GM21576 (cell line): ENCODE measurements at regions not wholly inside any gene's neighbourhood (a gene's known extent, or its start where the extent isn't known, plus 50 kb on each side); places are given as distances from the start of the nearest gene placed in this dataset.

ENCODE experiments used
- ATAC-seq: cut with Tn5 transposase; IDR thresholded peaks from one replicate; pipeline ENCODE4 v1.9.1; 2021; ENCODE audit warnings: mild to moderate bottlenecking, moderate library complexity; ENCODE audit not compliant: unreplicated experiment

DNA sequence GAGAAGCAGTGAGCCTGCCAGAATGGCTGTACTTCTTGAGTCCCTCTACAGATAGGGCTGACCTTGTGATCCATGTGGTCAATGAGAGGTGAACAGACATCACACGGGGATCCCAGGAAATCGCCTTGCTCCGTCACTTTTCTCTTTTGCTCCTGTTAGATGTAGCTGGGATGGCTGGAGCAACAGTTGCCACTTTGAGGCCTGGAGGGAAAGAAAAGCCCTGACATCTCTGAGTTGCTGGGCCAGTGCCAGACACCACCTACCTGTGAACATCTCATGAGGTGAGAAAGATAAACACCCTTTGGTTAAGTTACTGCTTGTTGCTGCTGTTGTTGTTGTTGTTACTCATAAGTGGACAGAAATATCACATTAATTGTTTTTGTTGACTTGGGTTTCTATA, 840.3 kb downstream of the TBC1D22A start:
- ATAC-seq, result no peak

DNA sequence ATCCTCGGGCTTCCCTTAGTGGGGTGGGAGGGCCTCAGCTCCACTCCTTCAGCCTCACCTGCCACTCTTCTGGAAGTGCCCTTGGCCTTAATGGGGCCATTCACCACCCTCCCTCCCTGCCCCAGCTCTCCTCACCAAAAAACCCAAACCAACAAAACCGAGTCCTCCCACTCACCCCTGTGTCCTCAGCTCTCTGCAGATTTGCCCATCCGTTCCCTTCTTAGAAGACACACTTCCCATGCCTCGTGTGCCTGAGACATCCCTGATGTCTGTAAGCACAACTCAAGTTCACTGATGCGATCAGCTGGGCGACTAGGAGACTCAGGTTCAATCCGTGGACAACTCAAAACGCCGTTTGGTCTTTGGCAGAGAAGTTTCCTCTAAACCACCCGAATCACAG, 839.2 kb downstream of the TBC1D22A start:
- ATAC-seq, result no peak

DNA sequence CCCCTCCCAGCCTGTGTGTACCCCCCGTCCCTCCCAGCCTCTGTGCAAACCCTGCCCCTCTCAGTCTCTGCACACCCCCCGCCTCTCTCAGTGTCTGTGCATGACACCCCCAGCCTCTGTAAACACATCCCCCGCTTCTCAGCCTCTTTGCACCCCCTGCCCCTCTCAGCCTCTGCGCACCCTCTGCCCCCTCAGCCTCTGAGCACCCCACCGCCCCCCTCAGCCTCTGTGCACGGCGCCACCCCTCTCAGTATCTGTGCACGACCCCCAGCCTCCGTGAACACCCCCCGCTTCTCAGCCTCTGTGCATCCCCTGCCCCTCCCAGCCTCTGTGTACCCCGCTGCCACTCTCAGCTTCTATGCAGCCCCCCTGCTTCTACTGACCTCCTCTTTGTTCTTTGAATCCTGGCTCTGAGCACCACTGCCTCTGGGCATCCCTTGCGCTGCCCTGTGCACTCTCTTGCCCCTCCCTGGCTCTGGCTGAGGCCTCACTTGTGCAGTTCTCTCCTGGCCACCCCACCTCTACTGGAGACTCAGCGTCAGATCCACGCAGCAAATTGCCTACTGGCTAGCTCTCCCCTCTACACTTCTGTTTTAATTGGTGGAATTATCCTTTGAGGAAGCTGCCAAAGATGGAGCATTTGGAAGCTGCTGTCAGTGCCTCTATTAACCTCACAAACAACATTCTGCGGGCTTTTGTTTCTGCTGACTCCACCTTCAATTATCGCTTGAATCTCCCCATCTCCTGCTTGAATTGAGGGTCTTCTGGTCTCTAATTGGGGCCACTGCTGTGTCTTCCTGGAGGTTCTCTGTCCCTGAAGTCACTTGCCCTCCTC, 838.6 kb downstream of the TBC1D22A start:
- no peak for ATAC-seq

DNA sequence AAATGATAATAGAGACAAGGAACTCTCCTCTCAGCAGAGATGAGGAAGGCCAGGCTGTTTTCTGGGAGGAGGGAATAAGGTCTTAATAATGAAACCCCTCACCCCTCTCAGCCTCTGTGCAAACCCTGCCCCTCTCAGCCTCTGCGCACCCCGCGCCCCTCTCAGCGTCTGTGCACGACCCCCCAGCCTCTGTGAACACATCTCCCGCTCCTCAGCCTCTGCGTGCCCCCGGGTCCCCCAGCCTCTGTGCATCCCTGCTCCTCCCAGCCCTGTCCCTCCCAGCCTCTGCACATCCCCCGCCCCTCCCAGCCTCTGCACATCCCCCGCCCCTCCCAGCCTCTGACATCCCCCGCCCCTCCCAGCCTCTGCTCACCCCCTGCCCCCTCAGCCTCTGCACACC, 837.8 kb downstream of the TBC1D22A start:
- no peak for ATAC-seq

DNA sequence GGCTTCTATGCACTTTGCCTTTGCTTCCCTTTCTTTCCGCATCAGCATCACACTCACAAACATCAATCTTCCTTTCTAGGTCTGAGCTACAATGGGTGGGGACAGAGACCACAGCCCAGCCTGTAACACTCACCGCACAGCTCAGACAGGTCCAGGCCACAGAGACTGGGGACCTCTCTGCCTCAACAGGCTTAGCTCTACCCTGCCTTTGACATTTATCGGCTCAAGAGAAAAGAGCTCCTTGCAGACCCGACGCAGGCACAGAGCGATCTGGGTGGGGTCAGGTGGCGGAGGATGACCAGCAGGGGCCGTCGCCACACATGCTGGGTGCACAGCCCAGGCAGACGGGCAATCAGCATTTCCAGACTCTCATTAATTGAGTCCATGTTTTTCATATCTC, 837.3 kb downstream of the TBC1D22A start:
- no peak for ATAC-seq

DNA sequence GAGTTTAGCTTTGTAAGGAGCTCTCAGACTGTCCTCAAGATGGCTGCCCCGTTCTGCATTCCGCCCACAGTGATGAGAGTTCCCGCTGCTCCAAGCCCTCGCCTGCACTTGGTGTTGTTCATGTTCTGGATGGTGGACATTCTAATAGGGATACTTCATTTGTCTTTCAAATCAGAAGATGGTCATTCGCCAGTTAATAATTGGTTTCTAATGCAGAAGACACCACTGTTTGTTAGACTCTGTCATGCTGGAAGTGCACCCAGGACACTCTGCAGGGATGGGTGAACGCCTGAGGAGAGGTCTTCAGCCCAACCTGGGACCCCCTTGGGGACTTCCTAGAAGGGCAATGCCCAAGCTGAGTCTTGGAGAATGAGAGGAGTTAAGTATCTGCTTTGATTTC, 836.4 kb downstream of the TBC1D22A start:
- ATAC-seq, result no peak

DNA sequence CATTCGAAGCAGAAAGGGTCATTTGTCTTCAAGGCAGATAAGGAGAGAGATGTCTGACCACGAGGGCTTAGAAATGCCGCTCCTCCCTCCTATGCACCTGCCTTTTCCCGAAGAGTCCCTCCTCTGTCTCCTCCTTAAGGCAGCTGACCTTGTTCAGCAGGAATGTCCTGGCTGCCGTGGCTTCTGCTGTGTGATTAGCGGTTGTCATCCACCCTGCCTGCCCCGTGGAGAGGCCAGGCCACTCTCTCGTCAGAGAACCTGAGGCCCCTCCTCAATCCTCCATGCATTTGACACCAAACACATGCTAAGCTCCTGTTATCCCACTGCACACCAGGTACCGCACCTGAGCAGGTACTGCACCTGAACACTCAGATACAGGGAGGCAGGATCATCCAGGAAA, 834.6 kb downstream of the TBC1D22A start:
- no peak for ATAC-seq

DNA sequence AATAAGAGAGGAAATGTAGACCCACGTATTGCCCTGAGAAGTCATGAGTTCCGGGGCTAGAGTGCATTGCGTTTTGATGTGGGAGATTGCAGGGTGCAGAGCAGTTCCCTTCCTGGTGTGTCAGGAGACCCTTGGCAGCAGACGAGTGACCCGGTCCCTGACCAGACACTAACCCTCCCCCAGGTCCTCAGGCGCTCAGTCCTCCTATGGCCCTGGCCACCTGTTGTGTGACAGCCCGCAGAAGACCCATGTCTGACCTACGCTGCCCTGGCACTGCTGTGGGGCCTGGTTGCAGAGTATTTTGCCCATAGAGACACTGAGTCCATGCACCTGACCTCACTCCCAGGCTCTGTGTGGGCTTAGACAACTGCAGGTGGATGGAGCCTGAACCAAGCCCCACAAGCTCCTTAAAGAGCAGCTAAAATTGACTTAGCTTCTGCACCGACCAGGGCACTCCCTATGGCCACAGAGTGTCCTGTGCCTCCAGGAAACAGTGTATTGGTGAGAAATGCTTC, 833.8 kb downstream of the TBC1D22A start:
- ATAC-seq, result no peak

DNA sequence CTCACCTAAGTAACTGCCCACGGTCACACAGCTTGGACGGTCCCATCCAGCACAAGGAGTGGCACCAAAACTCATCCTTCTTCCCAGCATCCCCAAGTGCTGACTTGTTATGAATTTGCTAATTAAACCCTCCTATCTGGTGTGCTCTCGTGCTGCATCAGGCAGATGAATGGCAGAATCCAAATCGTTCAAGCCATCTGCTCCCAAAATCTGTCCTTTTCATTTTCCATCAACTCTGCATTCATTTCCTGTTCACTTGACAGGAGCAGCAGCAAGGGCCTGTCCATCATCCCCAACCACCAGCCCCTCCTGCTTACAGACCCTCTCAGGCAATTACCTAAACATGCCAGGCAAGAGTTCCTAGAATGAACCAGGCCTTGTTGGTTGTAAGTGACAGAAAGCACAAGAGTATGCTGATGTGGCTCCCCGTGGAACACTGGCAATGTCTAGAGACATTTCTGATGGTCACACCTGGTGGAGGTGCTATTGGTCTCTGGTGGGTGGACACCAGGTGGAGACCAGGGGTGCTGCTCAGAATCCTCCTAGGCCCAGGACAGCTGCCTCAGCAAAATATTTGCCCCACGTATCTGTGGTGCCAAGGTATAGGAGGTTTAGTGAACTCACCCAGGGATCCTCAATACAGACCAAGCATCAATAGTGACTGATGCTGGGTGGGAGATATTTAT, 832.5 kb downstream of the TBC1D22A start:
- no peak for ATAC-seq

DNA sequence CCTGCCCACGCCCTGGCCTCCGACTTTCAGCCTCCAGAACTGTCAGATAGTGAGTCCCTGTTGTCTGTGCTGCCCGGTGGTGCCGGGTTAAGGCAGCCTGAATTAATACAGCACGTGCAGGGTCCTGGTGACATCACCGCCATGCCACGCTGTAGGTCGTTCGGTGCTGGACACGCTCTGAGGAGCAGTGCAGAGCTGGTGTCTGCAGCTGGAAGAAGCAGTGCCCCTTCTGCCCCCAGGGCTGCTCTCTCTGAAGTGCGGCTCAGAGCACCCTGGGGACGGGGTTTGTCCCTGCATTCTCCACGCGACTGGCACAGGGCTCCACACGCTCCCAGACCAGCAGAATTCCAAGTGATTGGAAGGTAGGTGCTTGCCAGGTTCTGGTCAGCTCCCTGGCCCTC, 831.5 kb downstream of the TBC1D22A start:
- ATAC-seq, result no peak

DNA sequence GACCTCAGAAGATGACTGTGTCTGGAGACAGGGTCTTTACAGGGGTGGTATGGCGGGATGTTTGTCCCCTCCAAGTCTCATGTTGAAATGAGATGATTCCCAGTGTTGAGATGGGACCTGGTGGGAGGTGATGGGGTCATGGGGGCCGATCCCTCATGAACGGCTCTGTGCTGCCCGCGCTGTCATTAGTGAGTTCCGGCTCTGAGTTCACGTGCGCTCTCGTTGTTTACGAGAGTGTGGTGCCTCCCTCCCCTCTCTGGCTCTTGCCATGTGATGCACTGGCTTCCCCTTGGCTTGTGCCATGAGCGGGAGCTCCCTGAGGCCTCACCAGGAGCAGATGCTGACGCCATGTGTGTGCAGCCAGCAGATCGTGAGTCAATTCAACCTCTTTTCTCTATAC, 830.8 kb downstream of the TBC1D22A start:
- no peak for ATAC-seq

DNA sequence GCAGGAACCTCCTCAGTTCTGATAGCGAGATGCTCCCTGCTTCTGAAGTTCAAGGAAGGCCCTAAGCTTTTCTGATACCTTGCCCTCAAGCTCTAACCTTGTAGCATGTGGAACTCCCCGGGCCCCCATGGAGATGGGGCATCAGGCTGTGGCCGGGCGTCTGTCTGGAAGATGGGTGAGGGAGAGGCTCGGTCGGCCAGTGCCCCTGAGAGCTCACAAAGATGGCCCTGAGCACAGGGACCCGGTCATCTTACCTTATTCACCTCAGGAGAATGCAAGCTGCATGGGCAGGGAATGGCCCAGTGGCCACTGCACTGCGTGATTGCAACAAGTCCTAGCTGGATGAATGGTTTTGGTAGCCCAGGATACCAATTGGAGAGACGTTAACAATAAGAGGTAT, 830.3 kb downstream of the TBC1D22A start:
- no peak for ATAC-seq

DNA sequence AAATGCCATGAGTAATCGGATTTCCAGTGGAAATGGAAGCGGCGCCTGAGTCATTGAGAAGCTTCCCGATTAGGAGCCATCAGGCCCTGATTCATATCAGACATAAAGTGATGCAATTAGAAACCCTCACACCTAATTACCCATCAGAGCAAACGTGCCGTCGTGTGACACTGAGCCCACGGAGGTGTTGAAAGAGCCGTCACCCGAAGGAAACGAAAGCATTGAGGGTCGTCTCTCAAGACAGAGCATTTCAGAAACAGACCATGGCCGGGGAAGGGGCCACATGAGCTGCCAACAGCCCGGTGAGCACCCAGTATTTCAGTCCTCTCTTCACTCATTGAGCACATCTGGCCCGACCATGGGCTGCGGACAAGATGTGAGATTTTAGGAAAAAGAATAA, 829.3 kb downstream of the TBC1D22A start:
- no peak for ATAC-seq

DNA sequence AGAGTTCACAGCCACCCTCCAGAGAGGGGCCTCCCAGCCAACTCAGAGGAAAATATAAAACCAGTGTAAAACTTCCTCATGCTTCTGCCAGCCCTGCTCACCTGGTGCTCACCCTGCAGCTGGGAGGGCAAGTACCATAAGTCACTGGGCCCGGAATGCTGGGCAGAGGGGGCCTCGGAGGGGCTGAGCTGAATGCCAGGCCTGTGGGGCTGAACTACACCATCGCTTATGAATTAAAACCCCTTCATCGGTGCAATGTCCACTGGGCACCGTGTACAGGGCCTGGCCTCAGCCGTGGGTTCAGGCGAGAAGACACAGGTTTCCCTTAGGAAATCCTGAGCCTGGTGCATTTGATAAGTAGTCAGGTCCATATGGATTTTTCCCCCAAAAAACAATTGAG, 828.6 kb downstream of the TBC1D22A start:
- no peak for ATAC-seq

DNA sequence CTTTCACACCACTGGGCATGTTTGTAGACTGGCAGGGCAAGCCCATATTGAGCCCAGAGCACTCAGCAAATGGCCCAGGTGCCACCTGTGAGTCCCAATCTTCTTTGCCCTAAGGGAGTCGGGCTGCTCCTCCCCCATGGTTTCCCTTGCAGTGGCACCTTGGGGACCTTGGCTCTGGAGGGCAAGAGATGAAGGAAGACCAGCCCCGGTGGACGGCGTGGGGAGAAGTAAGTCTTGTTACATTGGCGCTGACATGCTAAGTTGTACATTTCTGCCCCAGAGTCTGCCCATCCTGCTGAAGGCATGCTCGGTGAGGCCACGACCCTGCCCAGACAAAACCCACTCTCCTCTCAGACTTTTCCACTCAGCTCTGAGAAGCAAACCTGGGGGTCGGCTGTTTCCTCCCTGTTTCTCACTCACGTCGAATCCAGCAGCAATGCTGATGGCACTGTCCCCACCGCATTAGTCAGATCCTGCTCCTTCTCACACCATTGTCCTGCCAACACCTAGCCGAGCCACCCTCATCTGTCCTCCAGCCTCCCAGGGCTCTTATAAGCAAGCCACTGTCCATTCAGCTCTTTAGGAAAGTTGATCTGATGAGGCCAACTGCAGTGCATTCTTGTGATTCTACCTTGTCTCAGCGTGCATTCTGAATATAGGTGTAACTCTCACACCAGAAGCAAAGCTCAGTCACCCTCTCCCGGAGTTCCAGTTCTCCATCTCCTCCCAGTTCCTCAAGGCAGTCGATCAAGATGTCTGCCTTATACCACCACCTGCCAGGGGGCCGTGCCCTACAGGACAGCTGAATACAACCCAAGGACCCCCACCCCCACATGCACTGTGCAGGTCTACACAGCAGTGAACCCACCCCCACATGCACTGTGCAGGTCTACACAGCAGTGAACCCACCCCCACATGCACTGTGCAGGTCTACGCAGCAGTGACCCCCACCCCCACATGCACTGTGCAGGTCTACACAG, 827.1 kb downstream of the TBC1D22A start:
- ATAC-seq, result no peak

DNA sequence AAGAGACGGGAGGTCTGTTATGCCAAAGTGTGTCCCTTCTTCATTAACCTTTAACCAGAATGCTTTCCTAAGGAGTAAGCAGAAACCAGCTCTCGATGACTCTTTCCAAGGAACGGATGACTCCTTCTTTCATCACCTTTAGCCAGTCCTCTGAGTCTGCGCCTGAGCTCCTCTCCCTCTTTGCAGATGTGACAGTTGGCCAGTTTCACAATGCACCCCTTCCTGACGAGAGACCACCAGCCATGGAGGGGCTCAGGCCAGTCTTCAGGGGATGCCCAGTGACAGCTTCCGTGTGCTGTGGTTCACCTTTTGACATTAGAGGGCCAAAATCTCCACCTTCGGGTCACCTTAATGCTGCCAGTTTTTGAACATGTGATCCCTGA, 826.1 kb downstream of the TBC1D22A start:
- ATAC-seq, result no peak

DNA sequence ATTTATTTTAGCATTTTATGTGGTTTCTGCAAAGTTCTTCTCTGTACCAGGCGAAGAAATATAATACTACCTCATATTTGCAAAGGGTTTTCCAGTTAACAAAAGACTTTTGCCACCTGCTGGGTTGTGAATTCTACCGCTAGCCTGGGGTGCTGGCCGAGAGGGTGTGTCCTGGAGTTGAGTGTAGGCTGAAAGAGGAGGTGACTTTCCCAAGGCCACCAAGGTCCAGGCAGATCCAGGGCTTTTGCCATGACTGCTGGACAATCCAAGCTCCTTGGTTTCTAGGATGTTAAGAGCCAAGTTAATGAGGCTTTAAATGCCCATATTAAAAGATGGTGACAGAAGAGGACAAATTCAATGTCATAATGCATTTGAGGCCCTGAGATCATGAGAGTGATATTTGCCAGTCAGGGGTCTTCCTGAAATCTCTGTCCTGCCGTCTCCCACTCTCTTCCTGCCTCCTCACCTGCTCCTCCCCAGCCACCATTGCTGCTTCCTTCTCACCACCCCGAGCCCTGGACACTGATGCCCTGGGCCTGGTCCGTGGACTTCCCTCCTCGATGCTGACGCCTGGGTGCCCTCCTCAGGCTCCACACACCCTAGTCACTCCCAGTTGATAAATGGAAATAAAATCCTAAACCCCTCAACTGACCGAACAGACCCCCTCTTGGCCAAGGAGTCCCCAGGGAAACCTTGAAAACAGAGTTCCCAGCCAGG, 825.6 kb downstream of the TBC1D22A start:
- ATAC-seq, result no peak

DNA sequence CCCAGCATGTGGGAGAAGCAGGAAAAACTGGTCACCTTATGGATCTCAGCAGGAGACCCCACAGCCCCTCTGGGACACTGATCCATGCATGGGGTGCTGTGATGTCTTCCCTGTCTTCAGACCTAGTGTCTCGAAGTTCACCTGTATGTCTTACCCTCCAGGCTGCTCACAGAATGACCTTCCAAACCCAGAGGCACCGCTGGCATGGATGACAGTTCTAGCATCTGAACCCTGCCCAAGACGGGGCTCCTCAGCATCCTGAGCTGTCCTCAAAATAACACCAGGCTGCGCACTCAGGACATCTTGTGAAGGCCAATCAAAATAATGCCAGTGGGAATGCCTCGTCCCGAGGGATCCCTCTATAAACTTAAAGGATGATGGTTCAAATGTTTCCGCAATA, 824.9 kb downstream of the TBC1D22A start:
- ATAC-seq, result no peak

DNA sequence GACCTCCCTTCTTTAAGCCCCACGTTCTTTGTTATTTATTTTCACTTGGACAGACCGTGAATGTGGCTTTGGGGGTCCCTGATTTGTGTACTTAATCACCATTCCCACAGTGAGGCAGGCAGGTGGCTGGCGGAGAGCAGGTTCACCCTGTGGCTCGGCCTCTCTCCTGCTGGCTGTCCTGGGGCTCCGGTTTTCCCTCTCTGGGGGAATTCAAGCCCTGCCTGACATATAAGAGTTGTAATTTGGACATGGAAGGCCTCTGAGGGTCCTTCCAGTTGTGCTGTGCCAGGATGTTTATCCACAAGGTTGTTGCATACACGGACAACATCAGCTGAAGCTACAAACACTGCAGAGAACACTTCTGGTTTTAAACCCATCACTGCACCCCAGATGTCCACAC, 824.5 kb downstream of the TBC1D22A start:
- no peak for ATAC-seq

DNA sequence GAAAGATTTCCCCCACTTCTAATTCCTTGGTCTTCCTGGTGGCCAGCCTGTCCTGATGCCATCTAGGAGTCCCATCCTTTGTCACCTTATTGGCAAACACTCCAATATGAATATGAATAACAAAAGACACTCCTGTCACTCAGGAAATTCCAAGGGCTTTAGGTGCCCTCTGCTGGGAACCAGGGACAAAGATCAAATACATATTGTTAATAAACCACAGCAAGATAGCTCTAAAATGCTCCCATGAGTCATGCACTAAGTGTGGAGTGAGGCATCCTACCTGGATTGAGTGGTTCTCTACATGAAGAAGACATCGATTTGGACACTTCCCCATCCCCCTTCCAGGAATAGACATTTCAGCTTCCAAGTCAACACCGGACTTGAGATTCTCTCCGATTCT, 823.6 kb downstream of the TBC1D22A start:
- ATAC-seq, result no peak
